BLaER1 treated with 17β-estradiol and CSF1 and Interleukin-3, amounts not matched to agents 10 nM and 100 nM (cell line): ENCODE measurements at regions not wholly inside any gene's neighbourhood (a gene's known extent, or its start where the extent isn't known, plus 50 kb on each side); places are given as distances from the start of the nearest gene placed in this dataset.

Source experiments
- H3K27ac ChIP-seq, 11 experiments: shearing (Covaris generic); formaldehyde crosslinking; 2 replicates each; pipeline ENCODE4 v1.8.1; 2022
- H3K27me3 ChIP-seq, 11 experiments: shearing (Covaris generic); formaldehyde crosslinking; 2 replicates each; pipeline ENCODE4 v1.8.1; 2022
- H3K36me3 ChIP-seq, 11 experiments: shearing (Covaris generic); formaldehyde crosslinking; 2 replicates each; pipeline ENCODE4 v1.8.1; 2022
- H3K4me1 ChIP-seq, 10 experiments: shearing (Covaris generic); formaldehyde crosslinking; 2 replicates each; pipeline ENCODE4 v1.8.1; 2022
- H3K4me2 ChIP-seq, 11 experiments: shearing (Covaris generic); formaldehyde crosslinking; 2 replicates each; pipeline ENCODE4 v1.8.1; 2022
- H3K4me3 ChIP-seq, 10 experiments: shearing (Covaris generic); formaldehyde crosslinking; 2 replicates each; pipeline ENCODE4 v1.8.1; 2022
- H3K9ac ChIP-seq, 11 experiments: shearing (Covaris generic); formaldehyde crosslinking; 2 replicates each; pipeline ENCODE4 v1.8.1; 2022
- H3K9me3 ChIP-seq, 11 experiments: shearing (Covaris generic); formaldehyde crosslinking; replicated peaks in 1 of 11; 2 replicates each; pipeline ENCODE4 v1.8.1; 2022
- H4K20me1 ChIP-seq, 11 experiments: shearing (Covaris generic); formaldehyde crosslinking; 2 replicates each; pipeline ENCODE4 v1.8.1; 2022
- Cebpa-rat ChIP-seq, 11 experiments: shearing (Covaris generic); IDR thresholded peaks; 2 replicates each; pipeline ENCODE4 v1.8.1; 2022

GRCh38 chr3:34225821-34226366, 427.5 kb downstream of the PDCD6IP start:
- Histone ChIP-seq H3K4me3 (no peak overlapping the region), H3K27ac (no peak overlapping the region), H3K27me3 (no peaks in the 10 kb centered on the region), H3K9me3 (no peaks in the 10 kb centered on the region), H4K20me1 (no peaks in the 10 kb centered on the region), H3K4me1 (no peaks in the 10 kb centered on the region), H3K36me3 (no peaks in the 10 kb centered on the region), H3K9ac (no peak overlapping the region), H3K4me2 (no peak overlapping the region)
- TF ChIP-seq Cebpa-rat (IDR thresholded peaks at IDR 0.05) = no peak

DNA sequence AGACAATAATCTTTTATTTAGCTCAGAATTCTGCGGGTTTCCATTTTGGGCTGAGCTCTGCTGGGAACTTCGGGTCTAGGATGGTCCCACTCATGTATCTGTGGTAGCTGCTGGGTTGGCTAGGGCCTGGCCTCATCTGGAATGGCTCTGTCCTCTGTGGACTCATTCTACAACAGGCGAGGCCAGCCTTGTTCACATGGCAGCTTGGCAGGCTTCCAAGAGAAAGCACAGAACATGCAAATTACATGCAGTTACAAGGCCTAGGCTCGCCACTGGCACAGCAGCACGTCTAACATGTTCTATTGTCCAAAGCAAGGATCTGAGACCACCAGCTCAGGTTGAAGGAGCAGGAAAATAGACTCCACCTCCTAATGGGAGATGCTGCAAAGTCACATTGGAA, 431.4 kb downstream of the PDCD6IP start:
- Histone ChIP-seq H3K9me3 (no peaks in the 10 kb centered on the region), H3K4me3 (no peak overlapping the region), H3K4me1 (no peaks in the 10 kb centered on the region), H3K9ac (no peak overlapping the region), H4K20me1 (no peaks in the 10 kb centered on the region), H3K27ac (no peak overlapping the region), H3K27me3 (no peaks in the 10 kb centered on the region), H3K4me2 (no peak overlapping the region), H3K36me3 (no peaks in the 10 kb centered on the region)
- TF ChIP-seq Cebpa-rat (IDR thresholded peaks at IDR 0.05) = no peak

DNA sequence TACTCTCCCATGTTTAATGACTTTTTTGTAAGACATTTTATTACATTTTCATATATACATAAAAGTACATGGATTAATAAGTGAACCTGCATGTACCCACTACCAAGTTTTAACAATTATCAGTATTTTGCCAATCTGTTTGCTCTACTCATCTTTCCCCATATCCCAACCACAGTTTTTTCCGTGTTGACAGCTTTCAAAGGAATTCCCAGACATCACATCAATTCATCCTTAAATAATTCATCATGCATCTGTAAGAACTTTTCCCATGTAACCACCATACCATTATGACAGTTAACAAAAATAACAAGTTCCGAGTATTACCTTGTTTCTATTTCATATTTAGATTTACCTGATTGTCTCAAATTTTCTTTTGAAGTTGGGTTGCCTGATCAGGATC, 436.7 kb downstream of the PDCD6IP start:
- Histone ChIP-seq H3K9me3 (no peaks in the 10 kb centered on the region), H3K27me3 (no peaks in the 10 kb centered on the region), H3K4me2 (no peak overlapping the region), H4K20me1 (no peaks in the 10 kb centered on the region), H3K9ac (no peak overlapping the region), H3K36me3 (no peaks in the 10 kb centered on the region), H3K4me3 (no peak overlapping the region), H3K27ac (no peak overlapping the region), H3K4me1 (no peaks in the 10 kb centered on the region)
- TF ChIP-seq Cebpa-rat (IDR thresholded peaks at IDR 0.05) = no peak

GRCh38 chr3:34237946-34238345, 439.5 kb downstream of the PDCD6IP start:
- H3K4me3 ChIP-seq = no peak overlapping the region
- no peaks in the 10 kb centered on the region for H3K9me3 ChIP-seq
- no peaks in the 10 kb centered on the region for H4K20me1 ChIP-seq
- H3K27ac ChIP-seq = no peak overlapping the region
- H3K4me1 ChIP-seq = no peaks in the 10 kb centered on the region
- H3K36me3 ChIP-seq = no peaks in the 10 kb centered on the region
- H3K4me2 ChIP-seq = no peak overlapping the region
- no peak for TF ChIP-seq Cebpa-rat (IDR thresholded peaks at IDR 0.05)
- H3K9ac ChIP-seq = no peak overlapping the region
- no peaks in the 10 kb centered on the region for H3K27me3 ChIP-seq

- H3K9me3 ChIP-seq = no peaks in the 10 kb centered on the region
- TF ChIP-seq Cebpa-rat (IDR thresholded peaks at IDR 0.05) = no peak
- no peaks in the 10 kb centered on the region for H3K36me3 ChIP-seq
- H3K4me1 ChIP-seq = no peaks in the 10 kb centered on the region
- no peak overlapping the region for H3K9ac ChIP-seq
- no peaks in the 10 kb centered on the region for H4K20me1 ChIP-seq
- no peak overlapping the region for H3K27ac ChIP-seq
- H3K27me3 ChIP-seq = no peaks in the 10 kb centered on the region
- H3K4me2 ChIP-seq = no peak overlapping the region
- H3K4me3 ChIP-seq = no peak overlapping the region
These were observed 440.0 kb downstream of the PDCD6IP start for GRCh38 chr3:34238407-34238806.

- H3K36me3 ChIP-seq = no peaks in the 10 kb centered on the region
- H3K9me3 ChIP-seq = no peaks in the 10 kb centered on the region
- no peaks in the 10 kb centered on the region for H3K4me1 ChIP-seq
- no peak overlapping the region for H3K9ac ChIP-seq
- no peak for TF ChIP-seq Cebpa-rat (IDR thresholded peaks at IDR 0.05)
- no peak overlapping the region for H3K4me2 ChIP-seq
- H3K4me3 ChIP-seq = no peak overlapping the region
- no peak overlapping the region for H3K27ac ChIP-seq
- H3K27me3 ChIP-seq = no peaks in the 10 kb centered on the region
- no peaks in the 10 kb centered on the region for H4K20me1 ChIP-seq
These were observed 440.9 kb downstream of the PDCD6IP start for GRCh38 chr3:34239287-34239686.

GRCh38 chr3:34239875-34240274, 441.4 kb downstream of the PDCD6IP start:
- Histone ChIP-seq H3K9ac (no peak overlapping the region), H3K9me3 (no peaks in the 10 kb centered on the region), H3K4me2 (no peak overlapping the region), H3K36me3 (no peaks in the 10 kb centered on the region), H3K27me3 (no peaks in the 10 kb centered on the region), H3K27ac (no peak overlapping the region), H3K4me3 (no peak overlapping the region), H3K4me1 (no peaks in the 10 kb centered on the region), H4K20me1 (no peaks in the 10 kb centered on the region)
- no peak for TF ChIP-seq Cebpa-rat (IDR thresholded peaks at IDR 0.05)

DNA sequence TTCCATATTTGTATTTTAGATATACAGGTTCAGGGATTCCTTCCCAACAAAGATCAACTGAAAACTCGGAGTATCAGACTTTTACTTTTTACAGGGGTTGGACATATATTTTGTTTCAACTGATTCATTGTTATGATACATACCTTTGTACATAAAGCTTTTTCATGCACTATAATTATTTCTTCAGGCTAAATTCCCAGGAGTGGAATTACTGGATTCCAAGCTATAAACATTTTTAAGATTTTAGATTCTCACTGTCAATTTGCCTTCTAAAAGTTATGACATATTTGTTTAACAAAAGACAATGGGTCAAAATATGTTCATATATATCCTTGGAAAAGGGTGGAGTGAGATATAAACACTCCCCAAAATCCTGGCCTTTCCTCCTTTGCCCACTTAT, 449.0 kb downstream of the PDCD6IP start:
- Histone ChIP-seq H3K36me3 (no peaks in the 10 kb centered on the region), H3K4me2 (no peak overlapping the region), H3K27me3 (no peaks in the 10 kb centered on the region), H3K9ac (no peak overlapping the region), H3K4me3 (no peak overlapping the region), H4K20me1 (no peaks in the 10 kb centered on the region), H3K9me3 (no peaks in the 10 kb centered on the region), H3K27ac (no peak overlapping the region), H3K4me1 (no peaks in the 10 kb centered on the region)
- TF ChIP-seq Cebpa-rat (IDR thresholded peaks at IDR 0.05) = no peak

GRCh38 chr3:34248352-34248751, 449.9 kb downstream of the PDCD6IP start:
- Histone ChIP-seq H3K27ac (no peak overlapping the region), H3K4me1 (no peaks in the 10 kb centered on the region)

DNA sequence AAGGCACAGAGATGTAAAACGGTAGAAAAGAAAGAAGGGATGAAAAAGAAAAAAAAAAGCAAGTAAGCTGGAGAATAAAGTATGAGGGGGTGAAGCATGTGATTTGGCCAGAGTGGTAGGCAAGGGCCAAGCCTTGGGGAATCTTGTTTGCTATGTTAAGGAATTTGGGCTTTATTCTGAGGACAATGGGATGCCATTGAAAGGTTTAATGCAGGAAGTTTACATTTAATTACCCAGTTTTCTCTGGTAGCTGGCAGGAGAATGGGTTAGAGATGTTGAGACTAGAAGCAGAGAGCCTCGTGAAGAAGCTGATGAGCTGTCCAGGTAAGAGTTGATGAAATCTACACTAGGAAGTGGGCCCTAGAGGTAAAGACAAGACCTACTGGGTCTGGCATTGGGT, 455.9 kb downstream of the PDCD6IP start:
- H3K9ac ChIP-seq = no peak overlapping the region
- H3K4me2 ChIP-seq = no peak overlapping the region
- no peak for TF ChIP-seq Cebpa-rat (IDR thresholded peaks at IDR 0.05)

More at GRCh38 chr3:34248352-34248751, 449.9 kb downstream of the PDCD6IP start:
- no peaks in the 10 kb centered on the region for H3K36me3 ChIP-seq
- H3K9ac ChIP-seq = no peak overlapping the region
- no peaks in the 10 kb centered on the region for H3K9me3 ChIP-seq
- no peak overlapping the region for H3K4me3 ChIP-seq
- no peaks in the 10 kb centered on the region for H3K27me3 ChIP-seq
- no peak for TF ChIP-seq Cebpa-rat (IDR thresholded peaks at IDR 0.05)
- H4K20me1 ChIP-seq = no peaks in the 10 kb centered on the region
- H3K4me2 ChIP-seq = no peak overlapping the region

More for the DNA sequence above, 455.9 kb downstream of the PDCD6IP start:
- Histone ChIP-seq H3K36me3 (no peaks in the 10 kb centered on the region), H3K4me1 (no peaks in the 10 kb centered on the region), H3K27me3 (no peaks in the 10 kb centered on the region), H3K9me3 (no peaks in the 10 kb centered on the region), H4K20me1 (no peaks in the 10 kb centered on the region), H3K27ac (no peak overlapping the region), H3K4me3 (no peak overlapping the region)
